ENCODE measurements at regions not wholly inside any gene's neighbourhood (a gene's known extent, or its start where the extent isn't known, plus 50 kb on each side); places are given as distances from the start of the nearest gene placed in this dataset.

DNA sequence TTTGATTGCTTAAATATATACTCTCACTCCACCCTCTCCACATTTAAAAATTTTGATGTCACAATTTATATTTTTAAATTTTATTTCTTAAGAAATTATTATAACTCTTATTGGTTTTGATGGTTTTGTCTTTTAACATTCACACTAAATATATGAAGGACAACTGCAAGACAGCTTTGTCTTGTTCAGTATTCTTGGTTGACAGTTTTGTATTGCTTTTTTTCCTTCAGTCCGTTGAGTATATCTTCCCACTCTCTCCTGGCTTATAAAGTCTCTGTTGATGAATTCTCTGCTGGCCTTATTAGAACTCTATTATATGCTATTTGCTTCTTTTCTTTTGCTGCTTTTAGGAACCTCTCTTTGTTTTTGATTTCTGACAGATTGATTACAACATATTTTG, 392.2 kb downstream of the C6orf118 start:
- H3K4me3 ChIP-seq (ENCODE audit: low read depth, low read length) = no peak overlapping the region
- DNase-seq (ENCODE audit: low read depth) = no peak
- TF ChIP-seq CTCF (IDR thresholded peaks at IDR 0.05; ENCODE audit: control insufficient read depth, extremely low read depth, insufficient read depth) = no peak

- no peak for DNase-seq (ENCODE audit: low read depth)
- H3K4me3 ChIP-seq (ENCODE audit: low read depth, low read length) = no peak overlapping the region
- no peak for TF ChIP-seq CTCF (IDR thresholded peaks at IDR 0.05; ENCODE audit: control insufficient read depth, extremely low read depth, insufficient read depth)
Measured at GRCh38 chr6:164916087-164916486, 393.3 kb downstream of the C6orf118 start.

- no peak for TF ChIP-seq CTCF (IDR thresholded peaks at IDR 0.05; ENCODE audit: control insufficient read depth, extremely low read depth, insufficient read depth)
- no peak for DNase-seq (ENCODE audit: low read depth)
- no peak overlapping the region for H3K4me3 ChIP-seq (ENCODE audit: low read depth, low read length)
Measured at GRCh38 chr6:164911873-164912580, 397.4 kb downstream of the C6orf118 start.

DNA sequence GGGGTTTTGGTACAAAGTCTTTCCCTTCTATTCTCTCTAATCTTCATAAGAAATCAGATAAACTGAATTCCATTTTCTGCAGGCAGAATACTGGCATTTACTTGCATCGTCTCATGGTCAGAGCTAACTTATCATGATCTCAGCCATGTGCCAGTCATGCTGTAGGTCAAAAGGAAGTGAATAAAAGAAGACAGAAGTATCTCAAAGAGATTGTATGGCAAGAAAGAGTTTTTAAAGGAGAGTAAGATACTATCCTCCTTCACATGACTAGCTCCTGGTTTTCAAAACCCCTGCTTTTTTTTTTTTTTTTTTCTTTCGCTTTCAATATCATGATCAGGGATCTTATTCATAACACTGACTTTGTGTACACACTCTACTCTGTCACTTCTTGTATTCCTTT, 398.3 kb downstream of the C6orf118 start:
- DNase-seq (ENCODE audit: low read depth) = no peak
- H3K4me3 ChIP-seq (ENCODE audit: low read depth, low read length) = no peak overlapping the region
- no peak for TF ChIP-seq CTCF (IDR thresholded peaks at IDR 0.05; ENCODE audit: control insufficient read depth, extremely low read depth, insufficient read depth)

DNA sequence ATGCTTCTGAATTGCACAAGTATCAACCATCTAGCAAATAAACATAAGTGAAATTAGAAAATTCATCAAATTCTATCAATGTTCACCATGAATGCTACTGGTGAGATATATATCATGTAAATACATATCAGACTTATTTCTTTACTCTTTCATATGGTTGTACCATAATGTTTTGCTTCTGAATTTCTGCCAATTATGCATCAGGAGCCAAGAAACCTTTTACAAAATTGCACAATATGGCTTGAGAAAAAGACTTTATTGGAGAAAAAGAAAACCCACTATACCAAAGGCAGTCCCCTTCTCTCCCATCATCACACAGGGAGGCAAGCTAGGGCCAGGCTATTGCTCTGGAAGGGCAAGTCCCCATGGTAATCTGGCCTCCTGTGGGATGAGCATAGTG, 402.6 kb downstream of the C6orf118 start:
- no peak overlapping the region for H3K4me3 ChIP-seq (ENCODE audit: low read depth, low read length)
- no peak for DNase-seq (ENCODE audit: low read depth)
- no peak for TF ChIP-seq CTCF (IDR thresholded peaks at IDR 0.05; ENCODE audit: control insufficient read depth, extremely low read depth, insufficient read depth)

GRCh38 chr6:164905311-164905710, 404.1 kb downstream of the C6orf118 start:
- no peak overlapping the region for H3K4me3 ChIP-seq (ENCODE audit: low read depth, low read length)
- no peak for TF ChIP-seq CTCF (IDR thresholded peaks at IDR 0.05; ENCODE audit: control insufficient read depth, extremely low read depth, insufficient read depth)
- no peak for DNase-seq (ENCODE audit: low read depth)

DNA sequence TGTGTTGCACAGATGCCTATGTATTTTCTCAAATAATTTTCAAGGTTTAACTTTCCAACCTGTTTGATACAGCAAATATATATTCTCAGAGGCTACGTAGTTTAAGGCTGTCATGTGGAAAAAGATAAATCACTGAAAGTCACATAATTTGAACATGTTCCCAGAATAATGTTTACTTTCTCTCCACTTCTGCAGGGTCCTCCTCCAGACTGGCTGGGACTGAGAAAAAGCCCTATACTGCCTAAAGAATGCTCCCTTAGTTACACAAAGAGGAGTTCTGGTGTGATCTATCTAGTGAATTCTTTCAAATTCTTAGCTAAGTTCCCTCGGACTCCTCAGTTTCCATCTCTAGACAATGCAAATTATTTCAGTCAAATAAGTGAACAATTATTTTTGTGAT, 411.0 kb downstream of the C6orf118 start:
- no peak for DNase-seq (ENCODE audit: low read depth)
- no peak overlapping the region for H3K4me3 ChIP-seq (ENCODE audit: low read depth, low read length)
- TF ChIP-seq CTCF (IDR thresholded peaks at IDR 0.05; ENCODE audit: control insufficient read depth, extremely low read depth, insufficient read depth) = no peak
